Spleen (tissue), 7 donors: ENCODE measurements at regions not wholly inside any gene's neighbourhood (a gene's known extent, or its start where the extent isn't known, plus 50 kb on each side); places are given as distances from the start of the nearest gene placed in this dataset.

ENCODE experiments used
- CTCF ChIP-seq, 11 experiments: fragments of 200-600 bp in 7 of 11; fragments of 450-650 bp in 4 of 11; sonication (generic) in 4 of 11; IDR thresholded peaks in 8 of 11; conservative IDR thresholded peaks in 3 of 11; 1 replicate in 7 of 11; 2 replicates in 4 of 11; pipeline versions ENCODE4 v1.4.0 to v1.8.0; 2016 to 2021; ENCODE audit warnings: antibody characterized with exemption in 11 of 11, inconsistent platforms in 4 of 11, mild to moderate bottlenecking in 1 of 11
- POLR2A ChIP-seq, 3 donors: fragments of 450-650 bp; IDR thresholded peaks; one replicate each; pipeline ENCODE4 v1.5.1; 2017; ENCODE audit warnings: antibody characterized with exemption in 3 of 3, mild to moderate bottlenecking in 1 of 3
- POLR2AphosphoS5 ChIP-seq, 3 donors: sonication (generic); formaldehyde crosslinking; IDR thresholded peaks; one replicate each; pipeline ENCODE4 v1.5.1; 2017; ENCODE audit warnings: antibody characterized with exemption in 3 of 3
- donor health status: DM: no; HTN: no; CAD: no; lungs with moderate emphysema.
- donor health status: DM: no; HTN: no; CAD: no.
- donor health status: DM: no; HTN: no; CAD: no.

GRCh38 chr1:163650624-163651023 lies 328.9 kb downstream of the NUF2 start:
- no peak for TF ChIP-seq POLR2A (IDR thresholded peaks at IDR 0.05)
- TF ChIP-seq POLR2AphosphoS5 (IDR thresholded peaks at IDR 0.05), result no peak
- no peak for TF ChIP-seq CTCF (IDR thresholded peaks at IDR 0.05 in 8 of 11, conservative IDR thresholded peaks at IDR 0.05 in 3 of 11)
